ENCODE measurements at regions not wholly inside any gene's neighbourhood (a gene's known extent, or its start where the extent isn't known, plus 50 kb on each side); places are given as distances from the start of the nearest gene placed in this dataset.

DNA sequence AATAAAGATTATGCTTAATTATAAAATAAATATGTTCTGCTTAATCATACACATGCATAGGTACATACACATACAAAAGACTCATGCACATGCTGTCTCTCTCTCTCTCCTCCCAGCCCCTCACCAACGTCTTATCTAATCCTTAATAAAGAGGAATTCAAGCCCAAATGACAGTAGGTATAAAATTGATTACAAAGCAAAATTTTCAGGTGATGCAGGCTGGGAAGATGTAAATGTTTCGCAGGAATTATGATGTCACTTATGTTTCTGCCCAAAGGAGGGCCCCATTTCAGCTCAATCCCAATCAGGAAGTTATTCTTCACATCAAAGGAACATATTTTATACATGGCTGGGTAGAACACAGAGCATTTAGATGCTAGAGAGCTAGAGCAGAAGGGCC lies 284.6 kb upstream of the ID4 start:
- TF ChIP-seq GATA3 (IDR thresholded peaks at IDR 0.05; ENCODE audit: low read depth, low read length) = no peak
- no peak for TF ChIP-seq GATA2 (IDR thresholded peaks at IDR 0.05; ENCODE audit: low read depth, low read length)
